SK-N-SH (cell line): ENCODE measurements at regions not wholly inside any gene's neighbourhood (a gene's known extent, or its start where the extent isn't known, plus 50 kb on each side); places are given as distances from the start of the nearest gene placed in this dataset.

Experiments
- CTCF ChIA-PET: fragments of 300-600, 350-600 bp; formaldehyde crosslinking; extraction: SDS; loops from one replicate; lab custom pipeline; 2021; lab: Yijun Ruan, JAX
- POLR2A ChIA-PET: fragments of 350-600 bp; sonication (Branson Sonifier 250); formaldehyde crosslinking; extraction: SDS; loops from one replicate; lab custom pipeline; 2020; ENCODE audit warnings: antibody characterized with exemption, inconsistent platforms; lab: Yijun Ruan, JAX
- DNase-seq: peaks from one replicate; pipeline ENCODE4 v3.0.0; 2012
- H2AFZ ChIP-seq: fragments of 200-600 bp; sonication (generic); 2 replicates; pipeline ENCODE4 v1.8.1; 2016; ENCODE audit warnings: antibody characterized with exemption, mild to moderate bottlenecking, low read depth
- H3F3A ChIP-seq: fragments of 200-600 bp; sonication (generic); replicated peaks from 2 replicates; pipeline ENCODE3; 2016; ENCODE audit warnings: antibody characterized with exemption, mild to moderate bottlenecking; ENCODE audit not compliant: insufficient read depth
- H3K27ac ChIP-seq, 2 experiments: fragments of 200-500 bp in 1 of 2; fragments of 200-600 bp in 1 of 2; sonication (Bioruptor generic) in 1 of 2; sonication (generic), shearing (Covaris generic) in 1 of 2; 2 replicates each; pipeline versions ENCODE4 v1.5.1 to v1.6.1; 2014 to 2016; ENCODE audit warnings: low read depth in 2 of 2, inconsistent platforms in 1 of 2, low read length in 1 of 2, mild to moderate bottlenecking in 1 of 2, mixed read lengths in 1 of 2
- H3K27me3 ChIP-seq: fragments of 200-600 bp; sonication (generic), shearing (Covaris generic); 2 replicates; pipeline ENCODE4 v1.6.1; 2016; ENCODE audit warnings: mixed run types; ENCODE audit not compliant: insufficient read depth
- H3K36me3 ChIP-seq, 2 experiments: fragments of 200-500 bp in 1 of 2; fragments of 200-600 bp in 1 of 2; sonication (Bioruptor generic) in 1 of 2; sonication (generic) in 1 of 2; replicated peaks in 1 of 2; 2 replicates each; pipeline versions ENCODE3 to v1.5.1; 2014 to 2016; ENCODE audit warnings: low read length in 1 of 2, mild to moderate bottlenecking in 1 of 2; ENCODE audit not compliant: insufficient read depth in 2 of 2, control insufficient read depth in 1 of 2
- H3K4me1 ChIP-seq, 2 experiments: fragments of 200-500 bp in 1 of 2; fragments of 200-600 bp in 1 of 2; sonication (Bioruptor generic) in 1 of 2; sonication (generic), shearing (Covaris generic) in 1 of 2; 2 replicates each; pipeline versions ENCODE4 v1.5.1 to v1.6.1; 2014 to 2016; ENCODE audit warnings: low read depth in 1 of 2, low read length in 1 of 2, mixed run types in 1 of 2; ENCODE audit not compliant: insufficient read depth in 2 of 2, control insufficient read depth in 1 of 2
- H3K4me2 ChIP-seq: fragments of 200-600 bp; sonication (generic), shearing (Covaris generic); 2 replicates; pipeline ENCODE4 v1.6.1; 2017; ENCODE audit warnings: mixed run types
- H3K4me3 ChIP-seq, 2 experiments: fragments of 200-500 bp in 1 of 2; fragments of 200-600 bp in 1 of 2; sonication (Bioruptor generic) in 1 of 2; sonication (generic), shearing (Covaris generic) in 1 of 2; 2 replicates each; pipeline versions ENCODE4 v1.5.1 to v1.8.1; 2014 to 2016; ENCODE audit warnings: low read depth in 2 of 2, inconsistent platforms in 1 of 2, low read length in 1 of 2, mild to moderate bottlenecking in 1 of 2, mixed read lengths in 1 of 2, moderate library complexity in 1 of 2
- H3K79me2 ChIP-seq: fragments of 200-600 bp; sonication (generic); 2 replicates; pipeline ENCODE4 v1.8.1; 2017; ENCODE audit warnings: mild to moderate bottlenecking; ENCODE audit not compliant: insufficient read depth
- H3K9ac ChIP-seq: fragments of 200-600 bp; sonication (generic); 2 replicates; pipeline ENCODE4 v1.6.1; 2017; ENCODE audit warnings: mixed run types
- H3K9me2 ChIP-seq: fragments of 200-600 bp; sonication (generic); 2 replicates; pipeline ENCODE4 v1.6.1; 2017; ENCODE audit warnings: mixed run types
- H3K9me3 ChIP-seq: fragments of 200-600 bp; sonication (generic); 2 replicates; pipeline ENCODE4 v1.6.1; 2017; ENCODE audit warnings: mixed run types, mild to moderate bottlenecking, moderate library complexity
- H4K20me1 ChIP-seq: fragments of 200-600 bp; sonication (generic); 2 replicates; pipeline ENCODE4 v1.6.1; 2017; ENCODE audit warnings: mild to moderate bottlenecking, mixed run types; ENCODE audit not compliant: insufficient read depth
- EZH2phosphoT487 ChIP-seq: fragments of 200-600 bp; sonication (generic); IDR thresholded peaks from 2 replicates; pipeline ENCODE4 v1.6.1; 2017; ENCODE audit warnings: low read depth, mixed run types, mild to moderate bottlenecking, antibody characterized with exemption, moderate library complexity, borderline replicate concordance
- GATA2 ChIP-seq: sonication (generic); formaldehyde crosslinking; IDR thresholded peaks from 2 replicates; pipeline ENCODE4 v1.5.0; 2020; ENCODE audit warnings: mild to moderate bottlenecking, missing genetic modification reagents
- MEF2A ChIP-seq: IDR thresholded peaks from 2 replicates; pipeline ENCODE4 v1.4.0; 2012; ENCODE audit warnings: low read depth, borderline replicate concordance
- NFIC ChIP-seq: IDR thresholded peaks from 2 replicates; pipeline ENCODE4 v1.4.0; 2012; ENCODE audit warnings: borderline replicate concordance
- SMC3 ChIP-seq: IDR thresholded peaks from 2 replicates; pipeline ENCODE4 v1.6.1; 2012; ENCODE audit warnings: low read depth, low read length, improper control_type of control experiment
- WGBS: methylation state at CpG from one replicate; pipeline ENCODE4 v1.1.6; 2017; ENCODE audit warnings: low lambda C conversion rate; 5-methylcytosine and 5-hydroxymethylcytosine counted together
- TF ChIP-seq, protein P1 (sequence below): fragments of 200-600 bp; sonication (generic); IDR thresholded peaks from 2 replicates; pipeline ENCODE4 v1.6.1; 2017; ENCODE audit warnings: antibody characterized with exemption, mild to moderate bottlenecking, moderate library complexity
- TF ChIP-seq, protein P2 (sequence below): fragments of 150-350 bp; IDR thresholded peaks from 2 replicates; pipeline ENCODE4 v1.6.1; 2016; ENCODE audit warnings: mild to moderate bottlenecking, low read depth, low read length
- TF ChIP-seq, protein P3 (sequence below): IDR thresholded peaks from 2 replicates; pipeline ENCODE4 v1.4.0; 2012; ENCODE audit warnings: low read depth
- TF ChIP-seq, protein P4 (sequence below): IDR thresholded peaks from 2 replicates; pipeline ENCODE4 v1.4.0; 2012; ENCODE audit warnings: low read depth, borderline replicate concordance

DNA sequence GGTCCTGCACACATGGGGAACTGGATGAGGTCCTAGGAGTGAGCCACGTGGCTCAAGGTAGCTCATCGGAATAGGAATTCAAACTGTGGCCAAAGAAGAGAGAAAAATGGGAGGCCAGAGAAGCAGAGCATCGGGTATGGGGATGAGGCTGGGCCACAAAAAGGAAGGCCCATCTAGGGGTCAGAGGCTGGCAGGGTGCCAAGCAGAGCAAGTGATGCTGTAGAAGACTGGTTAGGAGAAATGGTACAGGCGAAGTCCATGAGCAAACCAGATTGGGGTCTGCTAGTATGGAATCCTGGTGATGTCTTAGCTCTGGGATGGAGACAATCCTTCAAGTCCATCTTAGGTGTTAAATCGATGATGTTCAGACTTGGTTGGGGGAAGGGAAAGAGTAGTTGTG, 68.0 kb downstream of the TEX35 start:
- 67% methylated on average over 5 of the region's 5 CpGs for WGBS
- peaks cover 0 to 5% of the 10 kb centered on the region in 2 experiments; a peak in 1 of 4 replicates for H3K4me1 ChIP-seq
- H3K27ac ChIP-seq: no peak overlapping the region
- TF ChIP-seq, protein P1, sequence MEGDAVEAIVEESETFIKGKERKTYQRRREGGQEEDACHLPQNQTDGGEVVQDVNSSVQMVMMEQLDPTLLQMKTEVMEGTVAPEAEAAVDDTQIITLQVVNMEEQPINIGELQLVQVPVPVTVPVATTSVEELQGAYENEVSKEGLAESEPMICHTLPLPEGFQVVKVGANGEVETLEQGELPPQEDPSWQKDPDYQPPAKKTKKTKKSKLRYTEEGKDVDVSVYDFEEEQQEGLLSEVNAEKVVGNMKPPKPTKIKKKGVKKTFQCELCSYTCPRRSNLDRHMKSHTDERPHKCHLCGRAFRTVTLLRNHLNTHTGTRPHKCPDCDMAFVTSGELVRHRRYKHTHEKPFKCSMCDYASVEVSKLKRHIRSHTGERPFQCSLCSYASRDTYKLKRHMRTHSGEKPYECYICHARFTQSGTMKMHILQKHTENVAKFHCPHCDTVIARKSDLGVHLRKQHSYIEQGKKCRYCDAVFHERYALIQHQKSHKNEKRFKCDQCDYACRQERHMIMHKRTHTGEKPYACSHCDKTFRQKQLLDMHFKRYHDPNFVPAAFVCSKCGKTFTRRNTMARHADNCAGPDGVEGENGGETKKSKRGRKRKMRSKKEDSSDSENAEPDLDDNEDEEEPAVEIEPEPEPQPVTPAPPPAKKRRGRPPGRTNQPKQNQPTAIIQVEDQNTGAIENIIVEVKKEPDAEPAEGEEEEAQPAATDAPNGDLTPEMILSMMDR: no peak
- TF ChIP-seq GATA2 (no peak), EZH2phosphoT487 (no peak)
- no peak for DNase-seq
- ChIA-PET POLR2A (no interaction called here), CTCF (interaction anchor here (0.9 to 2.6 kb wide), 2 partner anchors 38 to 79 kb away, joined by 4 to 6 read pairs; no protein-coding TSS in a partner anchor)
- no peaks in the 10 kb centered on the region for H3K36me3 ChIP-seq
- H3K9me2 ChIP-seq: no peaks in the 10 kb centered on the region
- no peak overlapping the region for H3K4me3 ChIP-seq
- H4K20me1 ChIP-seq: no peaks in the 10 kb centered on the region
- no peak overlapping the region for H3K4me2 ChIP-seq
- H3K9ac ChIP-seq: no peak overlapping the region
- no peaks in the 10 kb centered on the region for H3K79me2 ChIP-seq
- no peaks in the 10 kb centered on the region for H3K9me3 ChIP-seq
- no peak overlapping the region for H2AFZ ChIP-seq
- H3K27me3 ChIP-seq: no peaks in the 10 kb centered on the region
- no peaks in the 10 kb centered on the region for H3F3A ChIP-seq

GRCh38 chr1:178581351-178582303, 68.7 kb downstream of the TEX35 start:
- no peak for DNase-seq
- POLR2A ChIA-PET: no interaction called here
- Histone ChIP-seq H3K9me3 (no peaks in the 10 kb centered on the region), H3K79me2 (no peaks in the 10 kb centered on the region), H3K9me2 (no peaks in the 10 kb centered on the region), H3K9ac (no peak overlapping the region), H3K4me2 (no peak overlapping the region), H3K36me3 (no peaks in the 10 kb centered on the region), H3K27me3 (no peaks in the 10 kb centered on the region), H3K4me3 (no peak overlapping the region), H2AFZ (no peak overlapping the region), H3K27ac (no peak overlapping the region), H3F3A (no peaks in the 10 kb centered on the region), H4K20me1 (no peaks in the 10 kb centered on the region), H3K4me1 (no peaks in the 10 kb centered on the region)
- 75% methylated on average over 11 of the region's 12 CpGs for WGBS
- TF ChIP-seq, protein P2, sequence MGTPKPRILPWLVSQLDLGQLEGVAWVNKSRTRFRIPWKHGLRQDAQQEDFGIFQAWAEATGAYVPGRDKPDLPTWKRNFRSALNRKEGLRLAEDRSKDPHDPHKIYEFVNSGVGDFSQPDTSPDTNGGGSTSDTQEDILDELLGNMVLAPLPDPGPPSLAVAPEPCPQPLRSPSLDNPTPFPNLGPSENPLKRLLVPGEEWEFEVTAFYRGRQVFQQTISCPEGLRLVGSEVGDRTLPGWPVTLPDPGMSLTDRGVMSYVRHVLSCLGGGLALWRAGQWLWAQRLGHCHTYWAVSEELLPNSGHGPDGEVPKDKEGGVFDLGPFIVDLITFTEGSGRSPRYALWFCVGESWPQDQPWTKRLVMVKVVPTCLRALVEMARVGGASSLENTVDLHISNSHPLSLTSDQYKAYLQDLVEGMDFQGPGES: no peak
- TF ChIP-seq, protein P3, sequence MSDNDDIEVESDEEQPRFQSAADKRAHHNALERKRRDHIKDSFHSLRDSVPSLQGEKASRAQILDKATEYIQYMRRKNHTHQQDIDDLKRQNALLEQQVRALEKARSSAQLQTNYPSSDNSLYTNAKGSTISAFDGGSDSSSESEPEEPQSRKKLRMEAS: no peak
- TF ChIP-seq SMC3: no peak
- no peak for TF ChIP-seq MEF2A
- no peak for TF ChIP-seq NFIC
- TF ChIP-seq, protein P4, sequence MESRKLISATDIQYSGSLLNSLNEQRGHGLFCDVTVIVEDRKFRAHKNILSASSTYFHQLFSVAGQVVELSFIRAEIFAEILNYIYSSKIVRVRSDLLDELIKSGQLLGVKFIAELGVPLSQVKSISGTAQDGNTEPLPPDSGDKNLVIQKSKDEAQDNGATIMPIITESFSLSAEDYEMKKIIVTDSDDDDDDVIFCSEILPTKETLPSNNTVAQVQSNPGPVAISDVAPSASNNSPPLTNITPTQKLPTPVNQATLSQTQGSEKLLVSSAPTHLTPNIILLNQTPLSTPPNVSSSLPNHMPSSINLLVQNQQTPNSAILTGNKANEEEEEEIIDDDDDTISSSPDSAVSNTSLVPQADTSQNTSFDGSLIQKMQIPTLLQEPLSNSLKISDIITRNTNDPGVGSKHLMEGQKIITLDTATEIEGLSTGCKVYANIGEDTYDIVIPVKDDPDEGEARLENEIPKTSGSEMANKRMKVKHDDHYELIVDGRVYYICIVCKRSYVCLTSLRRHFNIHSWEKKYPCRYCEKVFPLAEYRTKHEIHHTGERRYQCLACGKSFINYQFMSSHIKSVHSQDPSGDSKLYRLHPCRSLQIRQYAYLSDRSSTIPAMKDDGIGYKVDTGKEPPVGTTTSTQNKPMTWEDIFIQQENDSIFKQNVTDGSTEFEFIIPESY: no peak
- CTCF ChIA-PET: interaction anchor here (0.9 to 2.6 kb wide), 3 partner anchors 38 to 80 kb away, joined by 3 to 6 read pairs (median 4); no protein-coding TSS in a partner anchor
